Endothelial cell of umbilical vein (primary cell): ENCODE measurements at regions not wholly inside any gene's neighbourhood (a gene's known extent, or its start where the extent isn't known, plus 50 kb on each side); places are given as distances from the start of the nearest gene placed in this dataset.

Source experiments
- BruUV-seq: library from RNA; stranded (reverse); fragments of 400-500 nt; replicated peaks from 2 replicates; lab custom pipeline; 2021; lab: Mats Ljungman, UMichigan
- CTCF ChIA-PET: fragments of 300-600, 350-600 bp; sonication (Branson Sonifier 250); formaldehyde crosslinking; loops from one replicate; lab custom pipeline; 2021; ENCODE audit warnings: antibody characterized with exemption, inconsistent platforms; lab: Charles Lee
- POLR2A ChIA-PET: fragments of 300-600, 350-600 bp; sonication (Branson Sonifier 250); formaldehyde crosslinking; loops from one replicate; lab custom pipeline; 2021; ENCODE audit warnings: antibody characterized with exemption, inconsistent platforms; lab: Charles Lee
- DNase-seq: peaks from one replicate; pipeline ENCODE4 v3.0.0-alpha.2; 2011; ENCODE audit warnings: low read depth, low spot score
- FAIRE-seq: peaks from 2 replicates; lab custom pipeline; 2011; peaks lifted over from hg19 to GRCh38; lab: Jason Lieb, UNC
- H2AFZ ChIP-seq: 2 replicates; pipeline ENCODE4 v1.6.0; 2012; ENCODE audit warnings: low read depth, low read length, control low read depth, inconsistent platforms
- H3K27ac ChIP-seq: 2 replicates; pipeline ENCODE4 v1.5.1; 2011; ENCODE audit warnings: low read depth, mild to moderate bottlenecking, control low read depth, low read length, moderate library complexity; ENCODE audit not compliant: insufficient read depth
- H3K27me3 ChIP-seq, 2 experiments: 2 replicates each; pipeline versions ENCODE4 v1.6.0 to v1.6.1; 2011; ENCODE audit warnings: low read length in 2 of 2, mixed read lengths in 1 of 2; ENCODE audit not compliant: control insufficient read depth in 2 of 2, insufficient read depth in 2 of 2
- H3K36me3 ChIP-seq, 2 experiments: 2 replicates in 1 of 2; 3 replicates in 1 of 2; pipeline ENCODE4 v1.5.1; 2011; ENCODE audit warnings: low read length in 2 of 2, mild to moderate bottlenecking in 1 of 2, moderate library complexity in 1 of 2; ENCODE audit not compliant: control insufficient read depth in 2 of 2, insufficient read depth in 2 of 2; ENCODE audit errors: extremely low read depth in 1 of 2
- H3K4me1 ChIP-seq: 3 replicates; pipeline ENCODE4 v1.5.1; 2011; ENCODE audit warnings: mild to moderate bottlenecking, low read length; ENCODE audit not compliant: control insufficient read depth, insufficient read depth; ENCODE audit errors: extremely low read depth
- H3K4me2 ChIP-seq: 2 replicates; pipeline ENCODE4 v1.6.1; 2011; ENCODE audit warnings: low read length, control low read depth, mixed read lengths; ENCODE audit not compliant: insufficient read depth
- H3K4me3 ChIP-seq, 3 experiments: fragments of 200-600 bp in 1 of 3; sonication (generic), shearing (Covaris generic) in 1 of 3; replicated peaks in 1 of 3; 2 replicates each; pipeline ENCODE4 v1.5.1; 2011 to 2016; ENCODE audit warnings: control low read depth in 3 of 3, low read length in 3 of 3, mild to moderate bottlenecking in 2 of 3, inconsistent platforms in 1 of 3, low read depth in 1 of 3, moderate library complexity in 1 of 3; ENCODE audit not compliant: insufficient read depth in 1 of 3
- H3K79me2 ChIP-seq: 2 replicates; pipeline ENCODE4 v1.6.0; 2012; ENCODE audit warnings: low read length, inconsistent platforms; ENCODE audit not compliant: control insufficient read depth, insufficient read depth
- H3K9ac ChIP-seq: replicated peaks from 2 replicates; pipeline ENCODE3; 2011; ENCODE audit warnings: low read length, control low read depth; ENCODE audit not compliant: insufficient read depth; ENCODE audit errors: extremely low read depth
- H3K9me1 ChIP-seq: replicated peaks from 3 replicates; pipeline ENCODE4 v1.6.0; 2011; ENCODE audit warnings: mild to moderate bottlenecking, low read length; ENCODE audit not compliant: control insufficient read depth, insufficient read depth; ENCODE audit errors: extremely low read depth
- H3K9me3 ChIP-seq: replicated peaks from 2 replicates; pipeline ENCODE4 v1.5.1; 2012; ENCODE audit warnings: low read length, inconsistent platforms; ENCODE audit not compliant: control insufficient read depth, insufficient read depth
- H4K20me1 ChIP-seq: replicated peaks from 2 replicates; pipeline ENCODE3; 2011; ENCODE audit warnings: mild to moderate bottlenecking, low read length; ENCODE audit not compliant: control insufficient read depth, insufficient read depth; ENCODE audit errors: extremely low read depth
- CTCF ChIP-seq, 2 donors: IDR thresholded peaks; 1 replicate in 1 of 2; 2 replicates in 1 of 2; pipeline ENCODE4 v1.5.1; 2011; ENCODE audit warnings: low read length in 2 of 2, mild to moderate bottlenecking in 2 of 2, moderate library complexity in 2 of 2, control low read depth in 1 of 2, inconsistent platforms in 1 of 2, low read depth in 1 of 2; ENCODE audit not compliant: insufficient read depth in 1 of 2; ENCODE audit errors: extremely low read depth in 1 of 2
- EZH2 ChIP-seq: IDR thresholded peaks from 2 replicates; pipeline ENCODE4 v1.6.1; 2012; ENCODE audit warnings: borderline replicate concordance, low read depth, mild to moderate bottlenecking, moderate library complexity, low read length, inconsistent platforms; ENCODE audit not compliant: severe bottlenecking
- FOS ChIP-seq: IDR thresholded peaks from 2 replicates; pipeline ENCODE4 v1.6.1; 2011; ENCODE audit warnings: mild to moderate bottlenecking, low read length, moderate library complexity, borderline replicate concordance; ENCODE audit not compliant: insufficient read depth
- GATA2 ChIP-seq: IDR thresholded peaks from 2 replicates; pipeline ENCODE4 v1.7.0; 2011; ENCODE audit warnings: low read depth, mild to moderate bottlenecking, moderate library complexity, mixed read lengths, low read length; ENCODE audit not compliant: insufficient read length, insufficient read depth
- JUN ChIP-seq: IDR thresholded peaks from 2 replicates; pipeline ENCODE4 v1.6.1; 2011; ENCODE audit warnings: borderline replicate concordance, low read depth; ENCODE audit not compliant: insufficient read length, insufficient read depth
- MAX ChIP-seq: IDR thresholded peaks from 2 replicates; pipeline ENCODE4 v1.6.1; 2011; ENCODE audit not compliant: insufficient read depth, insufficient read length
- MYC ChIP-seq: IDR thresholded peaks from one replicate; pipeline ENCODE4 v1.6.1; 2011; ENCODE audit warnings: mild to moderate bottlenecking, low read depth, low read length
- POLR2A ChIP-seq: IDR thresholded peaks from 2 replicates; pipeline ENCODE4 v1.6.1; 2012; ENCODE audit warnings: low read depth, mild to moderate bottlenecking, control low read depth, low read length
- POLR2AphosphoS5 ChIP-seq: IDR thresholded peaks from 2 replicates; pipeline ENCODE4 v1.6.1; 2012; ENCODE audit warnings: low read depth, mild to moderate bottlenecking, control low read depth, low read length, moderate library complexity; ENCODE audit not compliant: insufficient read depth
- dilution Hi-C: fragments of 300-500 bp; cut with MboI; formaldehyde crosslinking; loops from one replicate; pipeline ENCODE4 v1.15.0; 2019; ENCODE audit warnings: low sequenced_read_pairs; ENCODE audit not compliant: extremely low pct_ligation_motif_present
- intact Hi-C: fragments of 100-400 bp; cut with micrococcal nuclease; formaldehyde crosslinking; loops from one replicate; pipeline ENCODE4 v1.10.0; 2022

GRCh38 chr2:17239550-17239949 lies 278.7 kb downstream of the RAD51AP2 start:
- DNase-seq (no peak), FAIRE-seq (no peak)
- dilution Hi-C loops (no loop called here), intact Hi-C loops (no loop called here)
- no peak overlapping the region for H3K27ac ChIP-seq
- H3K79me2 ChIP-seq = no peaks in the 10 kb centered on the region
- BruUV-seq = no TSS peak
- no peak overlapping the region for H2AFZ ChIP-seq
- H3K9me1 ChIP-seq = no peaks in the 10 kb centered on the region
- no peaks in the 10 kb centered on the region for H3K4me1 ChIP-seq
- H3K36me3 ChIP-seq = no peaks in the 10 kb centered on the region
- no peaks in the 10 kb centered on the region for H4K20me1 ChIP-seq
- no peak overlapping the region for H3K9ac ChIP-seq
- ChIA-PET POLR2A (no interaction called here), CTCF (no interaction called here)
- TF ChIP-seq CTCF (IDR thresholded peaks at IDR 0.05; ENCODE audit: extremely low read depth in 1 of 2, insufficient read depth in 1 of 2, low read depth in 1 of 2, low read length in 2 of 2) = no peak
- no peak for TF ChIP-seq MYC
- no peak for TF ChIP-seq EZH2
- no peak for TF ChIP-seq JUN
- no peak for TF ChIP-seq POLR2A
- H3K27me3 ChIP-seq = no peaks in the 10 kb centered on the region
- no peaks in the 10 kb centered on the region for H3K9me3 ChIP-seq
- H3K4me2 ChIP-seq = no peak overlapping the region
- H3K4me3 ChIP-seq = no peak overlapping the region

GRCh38 chr2:17235167-17235566 lies 283.1 kb downstream of the RAD51AP2 start:
- Histone ChIP-seq H3K36me3 (no peaks in the 10 kb centered on the region), H3K27me3 (no peaks in the 10 kb centered on the region), H3K9me3 (peaks cover 2% of the 10 kb centered on the region), H3K27ac (no peak overlapping the region), H3K4me3 (no peak overlapping the region), H3K9me1 (no peaks in the 10 kb centered on the region), H2AFZ (no peak overlapping the region), H4K20me1 (no peaks in the 10 kb centered on the region), H3K4me1 (no peaks in the 10 kb centered on the region), H3K79me2 (no peaks in the 10 kb centered on the region), H3K4me2 (no peak overlapping the region), H3K9ac (no peak overlapping the region)
- no peak for FAIRE-seq
- intact Hi-C loops (no loop called here), dilution Hi-C loops (no loop called here)
- BruUV-seq = no TSS peak
- no peak for TF ChIP-seq GATA2
- TF ChIP-seq FOS = no peak
- no peak for TF ChIP-seq POLR2A
- no peak for TF ChIP-seq MYC
- no peak for TF ChIP-seq CTCF (IDR thresholded peaks at IDR 0.05; ENCODE audit: extremely low read depth in 1 of 2, insufficient read depth in 1 of 2, low read depth in 1 of 2, low read length in 2 of 2)
- TF ChIP-seq POLR2AphosphoS5 = no peak
- no peak for TF ChIP-seq EZH2
- TF ChIP-seq MAX = no peak
- TF ChIP-seq JUN = no peak
- CTCF ChIA-PET = no interaction called here
- POLR2A ChIA-PET = no interaction called here
- no peak for DNase-seq
